SU-DHL-6 (cell line): ENCODE measurements at regions not wholly inside any gene's neighbourhood (a gene's known extent, or its start where the extent isn't known, plus 50 kb on each side); places are given as distances from the start of the nearest gene placed in this dataset.

Experiments
- H2AFZ ChIP-seq: fragments of 200-600 bp; sonication (generic); 2 replicates; pipeline ENCODE4 v1.6.1; 2014; ENCODE audit warnings: low read depth, mild to moderate bottlenecking, moderate library complexity, mixed read lengths, antibody characterized with exemption, low read length; ENCODE audit not compliant: severe bottlenecking
- H3F3A ChIP-seq: fragments of 200-600 bp; shearing (Covaris generic); 2 replicates; pipeline ENCODE4 v1.6.0; 2016; ENCODE audit warnings: antibody characterized with exemption, mild to moderate bottlenecking; ENCODE audit not compliant: insufficient read depth
- H3K27ac ChIP-seq: fragments of 200-600 bp; sonication (generic); 2 replicates; pipeline ENCODE4 v1.5.1; 2016; ENCODE audit warnings: low read depth, mild to moderate bottlenecking, low read length, moderate library complexity, mixed read lengths
- H3K27me3 ChIP-seq: fragments of 200-600 bp; sonication (generic), shearing (Covaris generic); 2 replicates; pipeline ENCODE4 v1.6.0; 2014; ENCODE audit warnings: mild to moderate bottlenecking, low read length
- H3K36me3 ChIP-seq: fragments of 200-600 bp; sonication (generic); 2 replicates; pipeline ENCODE4 v1.6.1; 2014; ENCODE audit warnings: mild to moderate bottlenecking, low read length, mixed read lengths
- H3K4me2 ChIP-seq: fragments of 300-600, 200-600 bp; shearing (Covaris generic), sonication (generic); 2 replicates; pipeline ENCODE4 v1.6.0; 2014; ENCODE audit warnings: low read length, low read depth, mild to moderate bottlenecking; ENCODE audit not compliant: poor library complexity, severe bottlenecking
- H3K4me3 ChIP-seq: fragments of 200-600 bp; sonication (generic); 2 replicates; pipeline ENCODE4 v1.5.1; 2014; ENCODE audit warnings: antibody characterized with exemption, low read length, mild to moderate bottlenecking, mixed read lengths; ENCODE audit not compliant: insufficient read depth, poor library complexity, severe bottlenecking
- H3K79me2 ChIP-seq: fragments of 200-600 bp; sonication (generic); 2 replicates; pipeline ENCODE4 v1.6.1; 2014; ENCODE audit warnings: mild to moderate bottlenecking, low read length, moderate library complexity; ENCODE audit not compliant: insufficient read depth
- H3K9ac ChIP-seq: fragments of 200-600 bp; sonication (generic); 2 replicates; pipeline ENCODE4 v1.7.0; 2014; ENCODE audit warnings: mild to moderate bottlenecking, low read length
- H3K9me2 ChIP-seq: fragments of 200-600 bp; sonication (generic); replicated peaks from 2 replicates; pipeline ENCODE4 v1.6.1; 2014; ENCODE audit warnings: low read length; ENCODE audit not compliant: insufficient read depth
- H3K9me3 ChIP-seq: fragments of 200-600 bp; sonication (generic); 2 replicates; pipeline ENCODE4 v1.6.1; 2014; ENCODE audit warnings: low read length, mixed read lengths; ENCODE audit not compliant: insufficient read depth
- H4K20me1 ChIP-seq: fragments of 200-600 bp; sonication (generic); 2 replicates; pipeline ENCODE4 v1.6.1; 2014; ENCODE audit warnings: low read depth, mild to moderate bottlenecking, antibody characterized with exemption, low read length, moderate library complexity, mixed read lengths
- EZH2phosphoT487 ChIP-seq: fragments of 200-600 bp; sonication (generic), shearing (Covaris generic); conservative IDR thresholded peaks from 2 replicates; pipeline ENCODE4 v1.6.1; 2018; ENCODE audit warnings: mild to moderate bottlenecking, antibody characterized with exemption, low read length, moderate library complexity, mixed read lengths
- TF ChIP-seq, protein P1 (sequence below): fragments of 200-600 bp; sonication (generic); IDR thresholded peaks from one replicate; pipeline ENCODE4 v1.5.1; 2017; ENCODE audit warnings: antibody characterized with exemption, mild to moderate bottlenecking, low read length, moderate library complexity; ENCODE audit not compliant: insufficient read depth, poor library complexity, severe bottlenecking

GRCh38 chr11:19327280-19327679 is 86.5 kb upstream of the E2F8 start:
- H2AFZ ChIP-seq = no peak overlapping the region
- H3F3A ChIP-seq = no peaks in the 10 kb centered on the region
- no peaks in the 10 kb centered on the region for H3K27me3 ChIP-seq
- H3K4me2 ChIP-seq = no peak overlapping the region
- no peak overlapping the region for H3K4me3 ChIP-seq
- H3K9me3 ChIP-seq = no peaks in the 10 kb centered on the region
- no peak for TF ChIP-seq EZH2phosphoT487
- TF ChIP-seq, protein P1, sequence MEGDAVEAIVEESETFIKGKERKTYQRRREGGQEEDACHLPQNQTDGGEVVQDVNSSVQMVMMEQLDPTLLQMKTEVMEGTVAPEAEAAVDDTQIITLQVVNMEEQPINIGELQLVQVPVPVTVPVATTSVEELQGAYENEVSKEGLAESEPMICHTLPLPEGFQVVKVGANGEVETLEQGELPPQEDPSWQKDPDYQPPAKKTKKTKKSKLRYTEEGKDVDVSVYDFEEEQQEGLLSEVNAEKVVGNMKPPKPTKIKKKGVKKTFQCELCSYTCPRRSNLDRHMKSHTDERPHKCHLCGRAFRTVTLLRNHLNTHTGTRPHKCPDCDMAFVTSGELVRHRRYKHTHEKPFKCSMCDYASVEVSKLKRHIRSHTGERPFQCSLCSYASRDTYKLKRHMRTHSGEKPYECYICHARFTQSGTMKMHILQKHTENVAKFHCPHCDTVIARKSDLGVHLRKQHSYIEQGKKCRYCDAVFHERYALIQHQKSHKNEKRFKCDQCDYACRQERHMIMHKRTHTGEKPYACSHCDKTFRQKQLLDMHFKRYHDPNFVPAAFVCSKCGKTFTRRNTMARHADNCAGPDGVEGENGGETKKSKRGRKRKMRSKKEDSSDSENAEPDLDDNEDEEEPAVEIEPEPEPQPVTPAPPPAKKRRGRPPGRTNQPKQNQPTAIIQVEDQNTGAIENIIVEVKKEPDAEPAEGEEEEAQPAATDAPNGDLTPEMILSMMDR = no peak
- no peaks in the 10 kb centered on the region for H3K36me3 ChIP-seq
- H4K20me1 ChIP-seq = no peaks in the 10 kb centered on the region
- no peak overlapping the region for H3K9ac ChIP-seq
- H3K27ac ChIP-seq = no peak overlapping the region
- no peaks in the 10 kb centered on the region for H3K9me2 ChIP-seq
- H3K79me2 ChIP-seq = no peaks in the 10 kb centered on the region

- no peaks in the 10 kb centered on the region for H3K27me3 ChIP-seq
- H3K4me3 ChIP-seq = no peak overlapping the region
- H3F3A ChIP-seq = no peaks in the 10 kb centered on the region
- no peak overlapping the region for H3K4me2 ChIP-seq
- no peaks in the 10 kb centered on the region for H3K9me2 ChIP-seq
- H3K27ac ChIP-seq = no peak overlapping the region
- no peaks in the 10 kb centered on the region for H3K36me3 ChIP-seq
- H3K79me2 ChIP-seq = no peaks in the 10 kb centered on the region
- no peak for TF ChIP-seq EZH2phosphoT487
- TF ChIP-seq, protein P1 = no peak
- no peaks in the 10 kb centered on the region for H3K9me3 ChIP-seq
- no peak overlapping the region for H3K9ac ChIP-seq
- H2AFZ ChIP-seq = no peak overlapping the region
- no peaks in the 10 kb centered on the region for H4K20me1 ChIP-seq
Observed at GRCh38 chr11:19326499-19326898, 85.8 kb upstream of the E2F8 start.

DNA sequence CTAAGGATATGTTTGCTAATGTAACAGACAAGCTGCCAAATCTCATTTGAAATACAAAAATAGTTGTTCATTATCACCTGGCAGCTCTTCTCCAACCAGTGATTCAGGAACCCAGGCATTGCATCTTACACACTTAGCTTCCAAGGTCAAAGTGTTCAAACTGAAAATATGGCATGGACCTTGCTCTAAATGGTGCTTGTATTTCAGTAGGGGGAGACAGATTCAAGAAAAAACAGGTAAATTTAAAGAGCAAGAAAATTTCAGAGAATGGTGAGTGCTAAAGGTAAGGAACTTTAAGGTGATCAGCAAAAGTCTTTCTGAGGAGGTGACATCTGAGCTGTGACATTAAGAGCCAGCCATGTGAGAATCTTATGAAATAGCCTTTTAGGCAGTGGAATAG is 82.8 kb upstream of the E2F8 start:
- Histone ChIP-seq H3K27ac (no peak overlapping the region), H3K36me3 (no peaks in the 10 kb centered on the region), H3K27me3 (no peaks in the 10 kb centered on the region), H3K9me2 (no peaks in the 10 kb centered on the region), H4K20me1 (no peaks in the 10 kb centered on the region), H3K79me2 (no peaks in the 10 kb centered on the region), H3K9ac (no peak overlapping the region), H3K9me3 (no peaks in the 10 kb centered on the region), H2AFZ (no peak overlapping the region), H3F3A (no peaks in the 10 kb centered on the region), H3K4me2 (no peak overlapping the region), H3K4me3 (no peak overlapping the region)
- TF ChIP-seq, protein P1 = peak; percentile 12
- TF ChIP-seq EZH2phosphoT487 = no peak
